Stimulated activated CD4-positive, alpha-beta T cell treated with anti-CD3 and anti-CD28 coated beads, Interleukin-1b, Interleukin-23, amount 100 ng/mL, for 24 hours (primary cell): ENCODE measurements at regions not wholly inside any gene's neighbourhood (a gene's known extent, or its start where the extent isn't known, plus 50 kb on each side); places are given as distances from the start of the nearest gene placed in this dataset.

Experiments used
- DNase-seq, 4 experiments: peaks; one replicate each; pipeline ENCODE4 v3.0.0-alpha.2; 2020; ENCODE audit warnings: low read depth in 4 of 4, low spot score in 1 of 4

- DNase-seq, result no peak
Observed at GRCh38 chr5:4963265-4963664, 176.9 kb upstream of the ADAMTS16 start.

GRCh38 chr5:4969351-4969750, 170.8 kb upstream of the ADAMTS16 start:
- DNase-seq, result no peak

GRCh38 chr5:4970171-4970570, 170.0 kb upstream of the ADAMTS16 start:
- DNase-seq, result no peak

- no peak for DNase-seq
Observed at GRCh38 chr5:4976902-4977301, 163.2 kb upstream of the ADAMTS16 start.

GRCh38 chr5:4977416-4978110, 162.6 kb upstream of the ADAMTS16 start:
- DNase-seq, result no peak

- DNase-seq, result no peak
Observed at GRCh38 chr5:4980201-4980600, 159.9 kb upstream of the ADAMTS16 start.

GRCh38 chr5:4981608-4982007, 158.5 kb upstream of the ADAMTS16 start:
- DNase-seq, result no peak

GRCh38 chr5:4983701-4984100, 156.4 kb upstream of the ADAMTS16 start:
- DNase-seq, result no peak

GRCh38 chr5:4984461-4984860, 155.7 kb upstream of the ADAMTS16 start:
- no peak for DNase-seq

GRCh38 chr5:4987431-4987830, 152.7 kb upstream of the ADAMTS16 start:
- no peak for DNase-seq

- no peak for DNase-seq
Observed at GRCh38 chr5:4989118-4989517, 151.0 kb upstream of the ADAMTS16 start.

- DNase-seq, result no peak
Observed at GRCh38 chr5:4990017-4990416, 150.1 kb upstream of the ADAMTS16 start.

GRCh38 chr5:4990462-4990861, 149.7 kb upstream of the ADAMTS16 start:
- DNase-seq, result no peak

GRCh38 chr5:4991925-4992324, 148.2 kb upstream of the ADAMTS16 start:
- no peak for DNase-seq

GRCh38 chr5:4995014-4995413, 145.1 kb upstream of the ADAMTS16 start:
- no peak for DNase-seq

GRCh38 chr5:5005353-5005752, 134.8 kb upstream of the ADAMTS16 start:
- no peak for DNase-seq

GRCh38 chr5:5006548-5006947, 133.6 kb upstream of the ADAMTS16 start:
- DNase-seq, result no peak

GRCh38 chr5:5009240-5009639, 130.9 kb upstream of the ADAMTS16 start:
- no peak for DNase-seq

GRCh38 chr5:5011151-5011550, 129.0 kb upstream of the ADAMTS16 start:
- no peak for DNase-seq

GRCh38 chr5:5014586-5015235, 125.4 kb upstream of the ADAMTS16 start:
- DNase-seq, result no peak

GRCh38 chr5:5017827-5018577, 122.1 kb upstream of the ADAMTS16 start:
- no peak for DNase-seq

GRCh38 chr5:5018578-5018970, 121.6 kb upstream of the ADAMTS16 start:
- DNase-seq, result no peak
